ENCODE measurements at regions not wholly inside any gene's neighbourhood (a gene's known extent, or its start where the extent isn't known, plus 50 kb on each side); places are given as distances from the start of the nearest gene placed in this dataset.

GRCh38 chr6:1513215-1513780, 96.4 kb upstream of the FOXC1 start:
- CTCF ChIA-PET, result no interaction called here
- no peak overlapping the region for H3K27ac Mint-ChIP-seq
- H3K9me3 Mint-ChIP-seq, result no peaks in the 10 kb centered on the region
- DNase-seq, result no peak
- H3K4me1 Mint-ChIP-seq, result peaks cover 4% of the 10 kb centered on the region
- peaks cover 7% of the 10 kb centered on the region for H3K27me3 Mint-ChIP-seq
- no peak overlapping the region for H3K4me3 Mint-ChIP-seq
- POLR2A ChIA-PET, result no interaction called here
- no peaks in the 10 kb centered on the region for H3K36me3 Mint-ChIP-seq (ENCODE audit: low read depth)

GRCh38 chr6:1514078-1514477, 95.6 kb upstream of the FOXC1 start:
- POLR2A ChIA-PET, result no interaction called here
- Mint-ChIP-seq H3K27me3 (peaks cover 7% of the 10 kb centered on the region), H3K4me3 (no peak overlapping the region), H3K36me3 (ENCODE audit: low read depth) (no peaks in the 10 kb centered on the region), H3K4me1 (peaks cover 4% of the 10 kb centered on the region), H3K9me3 (no peaks in the 10 kb centered on the region), H3K27ac (no peak overlapping the region)
- CTCF ChIA-PET, result no interaction called here
- DNase-seq, result no peak

GRCh38 chr6:1515280-1515679, 94.4 kb upstream of the FOXC1 start:
- no peak overlapping the region for H3K4me3 Mint-ChIP-seq
- no peak overlapping the region for H3K27ac Mint-ChIP-seq
- ChIA-PET CTCF (interaction anchor here (0.6 kb wide), 1 partner anchor 845 kb away, joined by 3 read pairs; no protein-coding TSS in a partner anchor), POLR2A (no interaction called here)
- DNase-seq, result no peak
- H3K27me3 Mint-ChIP-seq, result peaks cover 3% of the 10 kb centered on the region
- no peaks in the 10 kb centered on the region for H3K36me3 Mint-ChIP-seq (ENCODE audit: low read depth)
- peaks cover 4% of the 10 kb centered on the region for H3K4me1 Mint-ChIP-seq
- H3K9me3 Mint-ChIP-seq, result no peaks in the 10 kb centered on the region

GRCh38 chr6:1515781-1516180, 93.9 kb upstream of the FOXC1 start:
- H3K9me3 Mint-ChIP-seq, result no peaks in the 10 kb centered on the region
- ChIA-PET CTCF (no interaction called here), POLR2A (no interaction called here)
- no peak for DNase-seq
- no peak overlapping the region for H3K27ac Mint-ChIP-seq
- H3K36me3 Mint-ChIP-seq (ENCODE audit: low read depth), result no peaks in the 10 kb centered on the region
- H3K27me3 Mint-ChIP-seq, result peaks cover 3% of the 10 kb centered on the region
- peaks cover 4% of the 10 kb centered on the region for H3K4me1 Mint-ChIP-seq
- no peak overlapping the region for H3K4me3 Mint-ChIP-seq

- Mint-ChIP-seq H3K27me3 (peaks cover 5% of the 10 kb centered on the region), H3K4me3 (no peak overlapping the region), H3K36me3 (ENCODE audit: low read depth) (no peaks in the 10 kb centered on the region), H3K4me1 (peaks cover 4% of the 10 kb centered on the region), H3K9me3 (no peaks in the 10 kb centered on the region), H3K27ac (no peak overlapping the region)
- CTCF ChIA-PET, result no interaction called here
- POLR2A ChIA-PET, result no interaction called here
- DNase-seq, result no peak
Measured at GRCh38 chr6:1516742-1517520, 92.8 kb upstream of the FOXC1 start.

- CTCF ChIA-PET, result no interaction called here
- POLR2A ChIA-PET, result no interaction called here
- H3K27me3 Mint-ChIP-seq, result peaks cover 11% of the 10 kb centered on the region
Measured at GRCh38 chr6:1518855-1519254, 90.9 kb upstream of the FOXC1 start.

GRCh38 chr6:1519597-1519996, 90.1 kb upstream of the FOXC1 start:
- Mint-ChIP-seq H3K27me3 (peaks cover 11% of the 10 kb centered on the region), H3K4me1 (peaks cover 16% of the 10 kb centered on the region), H3K4me3 (no peak overlapping the region), H3K36me3 (ENCODE audit: low read depth) (peaks cover 4% of the 10 kb centered on the region), H3K27ac (no peak overlapping the region), H3K9me3 (no peaks in the 10 kb centered on the region)
- POLR2A ChIA-PET, result no interaction called here
- DNase-seq, result no peak
- CTCF ChIA-PET, result no interaction called here

More at GRCh38 chr6:1518855-1519254, 90.9 kb upstream of the FOXC1 start:
- H3K4me3 Mint-ChIP-seq, result no peak overlapping the region
- no peaks in the 10 kb centered on the region for H3K36me3 Mint-ChIP-seq (ENCODE audit: low read depth)
- H3K4me1 Mint-ChIP-seq, result peaks cover 9% of the 10 kb centered on the region
- no peaks in the 10 kb centered on the region for H3K9me3 Mint-ChIP-seq
- no peak for DNase-seq
- H3K27ac Mint-ChIP-seq, result no peak overlapping the region

GRCh38 chr6:1522779-1523178, 86.9 kb upstream of the FOXC1 start:
- Mint-ChIP-seq H3K36me3 (ENCODE audit: low read depth) (peaks cover 4% of the 10 kb centered on the region), H3K4me3 (no peak overlapping the region), H3K27me3 (peaks cover 8% of the 10 kb centered on the region), H3K9me3 (peaks cover under 1% of the 10 kb centered on the region), H3K27ac (no peak overlapping the region), H3K4me1 (peaks cover 40% of the 10 kb centered on the region)
- DNase-seq, result no peak
- POLR2A ChIA-PET, result no interaction called here
- CTCF ChIA-PET, result interaction anchor here (1.2 to 1.4 kb wide), 2 partner anchors 30 to 34 kb away, joined by 3 to 7 read pairs; no protein-coding TSS in a partner anchor

GRCh38 chr6:1524040-1524480, 85.7 kb upstream of the FOXC1 start:
- peaks cover 9% of the 10 kb centered on the region for H3K36me3 Mint-ChIP-seq (ENCODE audit: low read depth)
- peak overlapping the region; percentile 92 for H3K27ac Mint-ChIP-seq
- ChIA-PET POLR2A (interaction anchor here (0.5 to 0.6 kb wide), 2 partner anchors 28 to 1032 kb away, joined by 3 to 4 read pairs; no protein-coding TSS in a partner anchor), CTCF (interaction anchor here (0.6 to 2.5 kb wide), 14 partner anchors 9 to 1335 kb away, joined by 3 to 11 read pairs (median 4); no protein-coding TSS in a partner anchor)
- peaks cover 4% of the 10 kb centered on the region for H3K9me3 Mint-ChIP-seq
- H3K4me1 Mint-ChIP-seq, result peaks cover 53% of the 10 kb centered on the region
- peak; percentile 86 for DNase-seq
- peaks cover 8% of the 10 kb centered on the region for H3K27me3 Mint-ChIP-seq
- H3K4me3 Mint-ChIP-seq, result peak overlapping the region; percentile 65

GRCh38 chr6:1525364-1526038, 84.2 kb upstream of the FOXC1 start:
- POLR2A ChIA-PET, result no interaction called here

GRCh38 chr6:1526398-1527072, 83.2 kb upstream of the FOXC1 start:
- no peak for DNase-seq
- Mint-ChIP-seq H3K36me3 (ENCODE audit: low read depth) (peaks cover 13% of the 10 kb centered on the region), H3K27ac (peak overlapping the region; percentile 88), H3K27me3 (peaks cover 8% of the 10 kb centered on the region), H3K4me1 (peaks cover 76% of the 10 kb centered on the region), H3K4me3 (no peak overlapping the region), H3K9me3 (peaks cover 6% of the 10 kb centered on the region)
- CTCF ChIA-PET, result interaction anchor here (1.2 to 2.4 kb wide), 3 partner anchors 14 to 800 kb away, joined by 3 to 9 read pairs (median 4); no protein-coding TSS in a partner anchor
- POLR2A ChIA-PET, result no interaction called here

More at GRCh38 chr6:1525364-1526038, 84.2 kb upstream of the FOXC1 start:
- DNase-seq, result no peak
- peaks cover 68% of the 10 kb centered on the region for H3K4me1 Mint-ChIP-seq
- H3K4me3 Mint-ChIP-seq, result no peak overlapping the region
- CTCF ChIA-PET, result interaction anchor here (0.6 to 2.5 kb wide), 6 partner anchors 12 to 1100 kb away, joined by 3 to 11 read pairs (median 4); no protein-coding TSS in a partner anchor
- peaks cover 6% of the 10 kb centered on the region for H3K9me3 Mint-ChIP-seq
- peak overlapping the region; percentile 88 for H3K27ac Mint-ChIP-seq
- H3K27me3 Mint-ChIP-seq, result peaks cover 8% of the 10 kb centered on the region
- H3K36me3 Mint-ChIP-seq (ENCODE audit: low read depth), result peaks cover 13% of the 10 kb centered on the region

GRCh38 chr6:1527073-1527457, 82.7 kb upstream of the FOXC1 start:
- Mint-ChIP-seq H3K4me3 (no peak overlapping the region), H3K4me1 (peaks cover 79% of the 10 kb centered on the region), H3K27ac (peak overlapping the region; percentile 88), H3K27me3 (peaks cover 5% of the 10 kb centered on the region), H3K9me3 (peaks cover 6% of the 10 kb centered on the region), H3K36me3 (ENCODE audit: low read depth) (peaks cover 13% of the 10 kb centered on the region)
- ChIA-PET POLR2A (no interaction called here), CTCF (interaction anchor here (1.2 to 2.4 kb wide), 2 partner anchors 13 to 28 kb away, joined by 4 to 9 read pairs; no protein-coding TSS in a partner anchor)
- peak; percentile 62 for DNase-seq
